Uterus (tissue), 2 donors: ENCODE measurements at regions not wholly inside any gene's neighbourhood (a gene's known extent, or its start where the extent isn't known, plus 50 kb on each side); places are given as distances from the start of the nearest gene placed in this dataset.

Experiments used
- CTCF ChIP-seq, 4 experiments: fragments of 200-600 bp in 2 of 4; fragments of 450-650 bp in 2 of 4; sonication (generic) in 2 of 4; IDR thresholded peaks; one replicate each; pipeline ENCODE4 v1.5.1; 2016 to 2019; ENCODE audit warnings: antibody characterized with exemption in 4 of 4, mild to moderate bottlenecking in 2 of 4, moderate library complexity in 1 of 4
- POLR2A ChIP-seq, 2 donors: fragments of 450-650 bp; IDR thresholded peaks; one replicate each; pipeline ENCODE4 v1.6.1; 2016; ENCODE audit warnings: antibody characterized with exemption in 2 of 2, mild to moderate bottlenecking in 1 of 2, moderate library complexity in 1 of 2

- TF ChIP-seq CTCF (IDR thresholded peaks at IDR 0.05) (no peak), POLR2A (IDR thresholded peaks at IDR 0.05) (no peak)
Measured at GRCh38 chr17:53135969-53136368, 686.8 kb upstream of the KIF2B start.
